ENCODE measurements at regions not wholly inside any gene's neighbourhood (a gene's known extent, or its start where the extent isn't known, plus 50 kb on each side); places are given as distances from the start of the nearest gene placed in this dataset.

GRCh38 chr2:45301307-45302277 lies 292.3 kb upstream of the SIX2 start:
- H3K9me3 Mint-ChIP-seq (ENCODE audit: unreplicated experiment): peaks cover 2% of the 10 kb centered on the region
- no peak for DNase-seq
- H3K4me3 Mint-ChIP-seq (ENCODE audit: unreplicated experiment): no peak overlapping the region
- H3K27ac Mint-ChIP-seq (ENCODE audit: unreplicated experiment): no peak overlapping the region
- H3K4me1 Mint-ChIP-seq (ENCODE audit: low read depth, unreplicated experiment): no peaks in the 10 kb centered on the region
- no peaks in the 10 kb centered on the region for H3K36me3 Mint-ChIP-seq (ENCODE audit: unreplicated experiment)
- TF ChIP-seq CTCF (IDR thresholded peaks at IDR 0.05; ENCODE audit: partially characterized antibody, unreplicated experiment): no peak
- peaks cover 6% of the 10 kb centered on the region for H3K27me3 Mint-ChIP-seq (ENCODE audit: unreplicated experiment)

GRCh38 chr2:45300026-45300750 lies 290.9 kb upstream of the SIX2 start:
- Mint-ChIP-seq H3K4me1 (ENCODE audit: low read depth, unreplicated experiment) (no peaks in the 10 kb centered on the region), H3K27me3 (ENCODE audit: unreplicated experiment) (peaks cover 6% of the 10 kb centered on the region), H3K27ac (ENCODE audit: unreplicated experiment) (no peak overlapping the region), H3K36me3 (ENCODE audit: unreplicated experiment) (no peaks in the 10 kb centered on the region), H3K4me3 (ENCODE audit: unreplicated experiment) (no peak overlapping the region), H3K9me3 (ENCODE audit: unreplicated experiment) (peaks cover 2% of the 10 kb centered on the region)
- TF ChIP-seq CTCF (IDR thresholded peaks at IDR 0.05; ENCODE audit: partially characterized antibody, unreplicated experiment): no peak
- DNase-seq: no peak

GRCh38 chr2:45299361-45299760 lies 290.1 kb upstream of the SIX2 start:
- Mint-ChIP-seq H3K27me3 (ENCODE audit: unreplicated experiment) (peaks cover 6% of the 10 kb centered on the region), H3K4me1 (ENCODE audit: low read depth, unreplicated experiment) (no peaks in the 10 kb centered on the region), H3K27ac (ENCODE audit: unreplicated experiment) (no peak overlapping the region), H3K9me3 (ENCODE audit: unreplicated experiment) (peaks cover 2% of the 10 kb centered on the region), H3K4me3 (ENCODE audit: unreplicated experiment) (no peak overlapping the region), H3K36me3 (ENCODE audit: unreplicated experiment) (no peaks in the 10 kb centered on the region)
- no peak for DNase-seq
- TF ChIP-seq CTCF (IDR thresholded peaks at IDR 0.05; ENCODE audit: partially characterized antibody, unreplicated experiment): no peak

GRCh38 chr2:45293182-45293581 lies 283.9 kb upstream of the SIX2 start:
- no peaks in the 10 kb centered on the region for H3K4me1 Mint-ChIP-seq (ENCODE audit: low read depth, unreplicated experiment)
- no peak overlapping the region for H3K4me3 Mint-ChIP-seq (ENCODE audit: unreplicated experiment)
- H3K36me3 Mint-ChIP-seq (ENCODE audit: unreplicated experiment): no peaks in the 10 kb centered on the region
- no peak overlapping the region for H3K27ac Mint-ChIP-seq (ENCODE audit: unreplicated experiment)
- peaks cover 1% of the 10 kb centered on the region for H3K9me3 Mint-ChIP-seq (ENCODE audit: unreplicated experiment)
- DNase-seq: no peak
- no peak for TF ChIP-seq CTCF (IDR thresholded peaks at IDR 0.05; ENCODE audit: partially characterized antibody, unreplicated experiment)
- H3K27me3 Mint-ChIP-seq (ENCODE audit: unreplicated experiment): peaks cover 5% of the 10 kb centered on the region
